BE2C (cell line): ENCODE measurements at regions not wholly inside any gene's neighbourhood (a gene's known extent, or its start where the extent isn't known, plus 50 kb on each side); places are given as distances from the start of the nearest gene placed in this dataset.
"Not testable (repeated sequence)": the region's sequence is repeated elsewhere in the genome, so short reads cannot be mapped to it uniquely, and the experiment has no call there.

Source experiments
- DNase-seq: peaks from one replicate; pipeline ENCODE4 v3.0.0-alpha.2; 2020
- H3K27me3 ChIP-seq: fragments of 250-450 bp; sonication (Bioruptor Pico); 2 replicates; pipeline ENCODE4 v1.5.1; 2020; ENCODE audit warnings: mild to moderate bottlenecking
- H3K36me3 ChIP-seq: fragments of 250-450 bp; sonication (Bioruptor Pico); 2 replicates; pipeline ENCODE4 v1.5.1; 2020; ENCODE audit warnings: mild to moderate bottlenecking
- H3K4me1 ChIP-seq: fragments of 250-450 bp; sonication (Bioruptor Pico); 2 replicates; pipeline ENCODE4 v1.5.1; 2020
- H3K4me3 ChIP-seq: 2 replicates; pipeline ENCODE4 v1.5.1; 2011; ENCODE audit warnings: low read depth, low read length
- H3K9me3 ChIP-seq: fragments of 250-450 bp; sonication (Bioruptor Pico); 2 replicates; pipeline ENCODE4 v1.5.1; 2020
- CTCF ChIP-seq: IDR thresholded peaks from 2 replicates; pipeline ENCODE4 v1.5.1; 2012; ENCODE audit warnings: mild to moderate bottlenecking, low read depth, low read length

GRCh38 chr18:8928044-8928443 is 174.5 kb upstream of the NDUFV2 start:
- H3K9me3 ChIP-seq = no peaks in the 10 kb centered on the region
- no peak for DNase-seq
- H3K4me3 ChIP-seq = no peak overlapping the region
- no peaks in the 10 kb centered on the region for H3K27me3 ChIP-seq
- H3K4me1 ChIP-seq = no peaks in the 10 kb centered on the region
- H3K36me3 ChIP-seq = no peaks in the 10 kb centered on the region
- TF ChIP-seq CTCF = no peak

GRCh38 chr18:8928847-8929780 is 173.4 kb upstream of the NDUFV2 start:
- no peak overlapping the region for H3K4me3 ChIP-seq
- DNase-seq = no peak
- no peak for TF ChIP-seq CTCF
- H3K27me3 ChIP-seq = no peaks in the 10 kb centered on the region
- no peaks in the 10 kb centered on the region for H3K9me3 ChIP-seq
- H3K4me1 ChIP-seq = no peaks in the 10 kb centered on the region
- no peaks in the 10 kb centered on the region for H3K36me3 ChIP-seq

GRCh38 chr18:8930990-8931616 is 171.4 kb upstream of the NDUFV2 start:
- Histone ChIP-seq H3K9me3 (no peaks in the 10 kb centered on the region), H3K36me3 (no peaks in the 10 kb centered on the region), H3K4me3 (no peak overlapping the region), H3K4me1 (no peaks in the 10 kb centered on the region), H3K27me3 (no peaks in the 10 kb centered on the region)
- DNase-seq = no peak
- TF ChIP-seq CTCF = no peak

- no peak overlapping the region for H3K4me3 ChIP-seq
- no peaks in the 10 kb centered on the region for H3K27me3 ChIP-seq
- DNase-seq = no peak
- no peaks in the 10 kb centered on the region for H3K36me3 ChIP-seq
- no peaks in the 10 kb centered on the region for H3K9me3 ChIP-seq
- H3K4me1 ChIP-seq = no peaks in the 10 kb centered on the region
- TF ChIP-seq CTCF = no peak
These were observed 169.6 kb upstream of the NDUFV2 start for GRCh38 chr18:8932866-8933265.

- no peak for DNase-seq
- no peaks in the 10 kb centered on the region for H3K4me1 ChIP-seq
- H3K4me3 ChIP-seq = no peak overlapping the region
- H3K36me3 ChIP-seq = no peaks in the 10 kb centered on the region
- no peaks in the 10 kb centered on the region for H3K9me3 ChIP-seq
- no peak for TF ChIP-seq CTCF
- H3K27me3 ChIP-seq = no peaks in the 10 kb centered on the region
These were observed 168.7 kb upstream of the NDUFV2 start for GRCh38 chr18:8933714-8934284.

GRCh38 chr18:8935346-8935745 is 167.2 kb upstream of the NDUFV2 start:
- H3K4me1 ChIP-seq, H3K27me3 ChIP-seq, H3K36me3 ChIP-seq, H3K9me3 ChIP-seq, DNase-seq, H3K4me3 ChIP-seq: not testable (repeated sequence)
